SKM-1 treated with dmso at 0.1 percent for 144 hours (cell line): ENCODE measurements at regions not wholly inside any gene's neighbourhood (a gene's known extent, or its start where the extent isn't known, plus 50 kb on each side); places are given as distances from the start of the nearest gene placed in this dataset.

Experiments
- DNase-seq: peaks from one replicate; lab custom pipeline; 2025; ENCODE audit not compliant: unreplicated experiment; lab: John Stamatoyannopoulos, UW

- DNase-seq = no peak
Measured at GRCh38 chr5:175116466-175117048, 327.4 kb downstream of the DRD1 start.

- DNase-seq = no peak
Measured at GRCh38 chr5:175115831-175116230, 328.2 kb downstream of the DRD1 start.

GRCh38 chr5:175113947-175114346 is 330.0 kb downstream of the DRD1 start:
- DNase-seq = no peak

GRCh38 chr5:175109058-175109755 is 334.8 kb downstream of the DRD1 start:
- no peak for DNase-seq

- DNase-seq = no peak
Measured at GRCh38 chr5:175107865-175108264, 336.1 kb downstream of the DRD1 start.

GRCh38 chr5:175107028-175107588 is 336.9 kb downstream of the DRD1 start:
- no peak for DNase-seq

GRCh38 chr5:175104677-175105076 is 339.3 kb downstream of the DRD1 start:
- no peak for DNase-seq

- no peak for DNase-seq
Measured at GRCh38 chr5:175103746-175104145, 340.2 kb downstream of the DRD1 start.

GRCh38 chr5:175102717-175103116 is 341.3 kb downstream of the DRD1 start:
- no peak for DNase-seq

GRCh38 chr5:175098301-175098700 is 345.7 kb downstream of the DRD1 start:
- DNase-seq = no peak

GRCh38 chr5:175096469-175097165 is 347.4 kb downstream of the DRD1 start:
- DNase-seq = no peak

GRCh38 chr5:175094461-175094860 is 349.5 kb downstream of the DRD1 start:
- no peak for DNase-seq

GRCh38 chr5:175092691-175093090 is 351.3 kb downstream of the DRD1 start:
- DNase-seq = no peak

- no peak for DNase-seq
Measured at GRCh38 chr5:175088963-175089362, 355.0 kb downstream of the DRD1 start.

- no peak for DNase-seq
Measured at GRCh38 chr5:175082866-175083590, 358.6 kb downstream of the MSX2 start.

- no peak for DNase-seq
Measured at GRCh38 chr5:175082346-175082745, 358.0 kb downstream of the MSX2 start.

- no peak for DNase-seq
Measured at GRCh38 chr5:175079707-175080106, 355.3 kb downstream of the MSX2 start.

GRCh38 chr5:175070283-175070682 is 345.9 kb downstream of the MSX2 start:
- no peak for DNase-seq

GRCh38 chr5:175060257-175060656 is 335.9 kb downstream of the MSX2 start:
- DNase-seq = no peak

GRCh38 chr5:175059687-175060211 is 335.4 kb downstream of the MSX2 start:
- DNase-seq = no peak

GRCh38 chr5:175056831-175057230 is 332.4 kb downstream of the MSX2 start:
- no peak for DNase-seq
